Peyer's patch (tissue), 4 donors: ENCODE measurements at regions not wholly inside any gene's neighbourhood (a gene's known extent, or its start where the extent isn't known, plus 50 kb on each side); places are given as distances from the start of the nearest gene placed in this dataset.

ENCODE experiments used
- POLR2A ChIP-seq, 2 donors: fragments of 450-650 bp; IDR thresholded peaks; one replicate each; pipeline ENCODE4 v1.5.1; 2017; ENCODE audit warnings: antibody characterized with exemption in 2 of 2, mild to moderate bottlenecking in 2 of 2, moderate library complexity in 2 of 2
- TF ChIP-seq, protein P1 (sequence below), 6 experiments: fragments of 450-650 bp in 4 of 6; fragments of 200-600 bp in 2 of 6; sonication (generic) in 1 of 6; IDR thresholded peaks; one replicate each; pipeline ENCODE4 v1.5.1; 2017 to 2019; ENCODE audit warnings: antibody characterized with exemption in 6 of 6, mild to moderate bottlenecking in 3 of 6, moderate library complexity in 1 of 6

DNA sequence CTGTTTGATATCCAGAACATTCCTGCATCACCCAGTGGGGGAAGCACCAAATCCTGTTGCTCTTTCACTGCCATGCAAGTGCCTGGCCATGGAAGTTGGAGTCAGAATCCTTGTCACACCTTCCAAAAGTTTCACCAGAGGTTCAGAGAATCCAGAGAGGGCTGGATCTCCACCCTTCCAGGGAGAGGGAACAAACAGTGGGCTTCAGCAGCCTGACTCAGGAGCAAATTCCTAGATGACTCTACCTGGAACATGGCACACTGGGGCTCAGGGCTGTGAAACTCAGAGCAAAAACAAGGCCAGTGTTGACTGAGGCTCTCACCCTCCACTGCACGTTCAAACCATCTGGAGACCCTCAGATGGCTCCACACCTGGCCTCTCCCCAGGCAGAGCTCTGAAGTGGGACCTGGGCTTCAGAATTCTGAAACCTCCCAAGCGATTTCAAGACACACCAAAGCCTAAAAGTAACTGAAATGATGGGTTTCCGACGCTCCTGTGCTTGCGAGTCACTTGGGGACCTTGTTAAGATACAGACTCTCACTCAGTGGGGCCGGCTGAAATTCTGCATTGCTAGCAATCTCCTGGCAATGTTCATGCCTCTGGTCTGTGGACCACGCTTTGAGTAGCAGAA lies 205.9 kb downstream of the AUH start:
- TF ChIP-seq, protein P1, sequence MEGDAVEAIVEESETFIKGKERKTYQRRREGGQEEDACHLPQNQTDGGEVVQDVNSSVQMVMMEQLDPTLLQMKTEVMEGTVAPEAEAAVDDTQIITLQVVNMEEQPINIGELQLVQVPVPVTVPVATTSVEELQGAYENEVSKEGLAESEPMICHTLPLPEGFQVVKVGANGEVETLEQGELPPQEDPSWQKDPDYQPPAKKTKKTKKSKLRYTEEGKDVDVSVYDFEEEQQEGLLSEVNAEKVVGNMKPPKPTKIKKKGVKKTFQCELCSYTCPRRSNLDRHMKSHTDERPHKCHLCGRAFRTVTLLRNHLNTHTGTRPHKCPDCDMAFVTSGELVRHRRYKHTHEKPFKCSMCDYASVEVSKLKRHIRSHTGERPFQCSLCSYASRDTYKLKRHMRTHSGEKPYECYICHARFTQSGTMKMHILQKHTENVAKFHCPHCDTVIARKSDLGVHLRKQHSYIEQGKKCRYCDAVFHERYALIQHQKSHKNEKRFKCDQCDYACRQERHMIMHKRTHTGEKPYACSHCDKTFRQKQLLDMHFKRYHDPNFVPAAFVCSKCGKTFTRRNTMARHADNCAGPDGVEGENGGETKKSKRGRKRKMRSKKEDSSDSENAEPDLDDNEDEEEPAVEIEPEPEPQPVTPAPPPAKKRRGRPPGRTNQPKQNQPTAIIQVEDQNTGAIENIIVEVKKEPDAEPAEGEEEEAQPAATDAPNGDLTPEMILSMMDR (IDR thresholded peaks at IDR 0.05) = no peak
- TF ChIP-seq POLR2A (IDR thresholded peaks at IDR 0.05) = no peak
